ENCODE measurements at regions not wholly inside any gene's neighbourhood (a gene's known extent, or its start where the extent isn't known, plus 50 kb on each side); places are given as distances from the start of the nearest gene placed in this dataset.

- H3K27ac ChIP-seq = no peak overlapping the region
- Mint-ChIP-seq H3K27ac (no peak overlapping the region), H3K9me3 (peaks cover 10% of the 10 kb centered on the region), H3K27me3 (ENCODE audit: insufficient read depth, low read depth) (no peaks in the 10 kb centered on the region), H3K4me3 (no peak overlapping the region), H3K36me3 (no peaks in the 10 kb centered on the region), H3K4me1 (no peaks in the 10 kb centered on the region)
- H3K4me1 ChIP-seq = no peaks in the 10 kb centered on the region
- DNase-seq (ENCODE audit: low spot score) = no peak
- H3K4me3 ChIP-seq = no peak overlapping the region
- H3K4me2 ChIP-seq = no peak overlapping the region
- H3K36me3 ChIP-seq = no peaks in the 10 kb centered on the region
- H4K20me1 ChIP-seq (ENCODE audit: low read depth) = no peaks in the 10 kb centered on the region
- H3K27me3 ChIP-seq = no peaks in the 10 kb centered on the region
- H3K79me2 ChIP-seq (ENCODE audit: low read depth) = no peaks in the 10 kb centered on the region
- H3K9ac ChIP-seq = no peak overlapping the region
- no peak overlapping the region for H2AFZ ChIP-seq (replicated peaks)
- TF ChIP-seq EZH2 (IDR thresholded peaks at IDR 0.05) (no peak), CTCF (IDR thresholded peaks at IDR 0.05) (no peak), EZH2phosphoT487 (IDR thresholded peaks at IDR 0.05) (no peak)
- H3F3A ChIP-seq (ENCODE audit: low read depth) = no peaks in the 10 kb centered on the region
- no peaks in the 10 kb centered on the region for H3K9me3 ChIP-seq (ENCODE audit: low read depth)
These were observed 367.5 kb upstream of the GATB start for GRCh38 chr4:152128356-152128755.

- Histone ChIP-seq H3K36me3 (no peaks in the 10 kb centered on the region), H3K79me2 (ENCODE audit: low read depth) (no peaks in the 10 kb centered on the region), H3K27ac (no peak overlapping the region), H3K4me2 (no peak overlapping the region), H3K4me1 (no peaks in the 10 kb centered on the region), H4K20me1 (ENCODE audit: low read depth) (no peaks in the 10 kb centered on the region), H3K9ac (no peak overlapping the region), H2AFZ (replicated peaks) (no peak overlapping the region), H3K9me3 (ENCODE audit: low read depth) (no peaks in the 10 kb centered on the region), H3K4me3 (no peak overlapping the region), H3F3A (ENCODE audit: low read depth) (no peaks in the 10 kb centered on the region), H3K27me3 (no peaks in the 10 kb centered on the region)
- H3K4me3 Mint-ChIP-seq = no peak overlapping the region
- no peak for DNase-seq (ENCODE audit: low spot score)
- no peak overlapping the region for H3K27ac Mint-ChIP-seq
- H3K4me1 Mint-ChIP-seq = no peaks in the 10 kb centered on the region
- TF ChIP-seq EZH2phosphoT487 (IDR thresholded peaks at IDR 0.05) (no peak), EZH2 (IDR thresholded peaks at IDR 0.05) (no peak), CTCF (IDR thresholded peaks at IDR 0.05) (no peak)
- H3K9me3 Mint-ChIP-seq = peaks cover 11% of the 10 kb centered on the region
- no peaks in the 10 kb centered on the region for H3K27me3 Mint-ChIP-seq (ENCODE audit: insufficient read depth, low read depth)
- H3K36me3 Mint-ChIP-seq = no peaks in the 10 kb centered on the region
These were observed 365.4 kb upstream of the GATB start for GRCh38 chr4:152126238-152126637.

GRCh38 chr4:152118819-152119553 is 358.2 kb upstream of the GATB start:
- Histone ChIP-seq H3F3A (ENCODE audit: low read depth) (no peaks in the 10 kb centered on the region), H3K27me3 (peaks cover 50% of the 10 kb centered on the region), H3K4me1 (peaks cover 16% of the 10 kb centered on the region), H3K27ac (no peak overlapping the region), H3K4me2 (no peak overlapping the region), H3K9ac (no peak overlapping the region), H3K36me3 (no peaks in the 10 kb centered on the region), H2AFZ (replicated peaks) (no peak overlapping the region), H3K79me2 (ENCODE audit: low read depth) (no peaks in the 10 kb centered on the region), H3K9me3 (ENCODE audit: low read depth) (no peaks in the 10 kb centered on the region), H4K20me1 (ENCODE audit: low read depth) (no peaks in the 10 kb centered on the region), H3K4me3 (no peak overlapping the region)
- TF ChIP-seq EZH2 (IDR thresholded peaks at IDR 0.05) (no peak), EZH2phosphoT487 (IDR thresholded peaks at IDR 0.05) (no peak), CTCF (IDR thresholded peaks at IDR 0.05) (no peak)
- peaks cover 4% of the 10 kb centered on the region for H3K9me3 Mint-ChIP-seq
- no peak overlapping the region for H3K27ac Mint-ChIP-seq
- H3K4me1 Mint-ChIP-seq = peaks cover 12% of the 10 kb centered on the region
- peak; percentile 57 for DNase-seq (ENCODE audit: low spot score)
- H3K27me3 Mint-ChIP-seq (ENCODE audit: insufficient read depth, low read depth) = peaks cover 10% of the 10 kb centered on the region
- H3K4me3 Mint-ChIP-seq = no peak overlapping the region
- H3K36me3 Mint-ChIP-seq = no peaks in the 10 kb centered on the region
